Colonic mucosa (tissue), 4 donors: ENCODE measurements at regions not wholly inside any gene's neighbourhood (a gene's known extent, or its start where the extent isn't known, plus 50 kb on each side); places are given as distances from the start of the nearest gene placed in this dataset.

Source experiments
- DNase-seq: peaks from one replicate; pipeline ENCODE4 v3.0.0-alpha.2; 2020
- H3K27ac ChIP-seq: fragments of 200-600 bp; one replicate; pipeline ENCODE4 v1.8.0; 2021
- H3K27me3 ChIP-seq: fragments of 200-600 bp; one replicate; pipeline ENCODE4 v1.8.0; 2021
- H3K36me3 ChIP-seq: fragments of 200-600 bp; one replicate; pipeline ENCODE4 v1.8.0; 2021
- H3K4me1 ChIP-seq: fragments of 200-600 bp; one replicate; pipeline ENCODE4 v1.8.0; 2021; ENCODE audit warnings: mild to moderate bottlenecking
- H3K4me3 ChIP-seq: fragments of 200-600 bp; one replicate; pipeline ENCODE4 v1.8.0; 2021
- H3K9ac ChIP-seq, 2 donors: one replicate each; pipeline ENCODE4 v1.7.0; 2013; ENCODE audit warnings: control low read depth in 2 of 2, low read depth in 2 of 2, low read length in 2 of 2
- H3K9me3 ChIP-seq: fragments of 200-600 bp; one replicate; pipeline ENCODE4 v1.8.0; 2021
- CTCF ChIP-seq: fragments of 200-600 bp; IDR thresholded peaks from one replicate; pipeline ENCODE4 v1.8.0; 2022; ENCODE audit warnings: antibody characterized with exemption, mild to moderate bottlenecking
- intact Hi-C: fragments of 100-400 bp; cut with DNase I; formaldehyde crosslinking; loops from one replicate; pipeline ENCODE4 v1.14.1; 2022
- donor health status: healthy.
- donor health status: DM: no; HTN: no; CAD: no.
- donor health status: DM: no; HTN: no; CAD: no.

GRCh38 chr5:116747881-116748280 lies 173.3 kb upstream of the SEMA6A start:
- Histone ChIP-seq H3K4me1 (no peaks in the 10 kb centered on the region), H3K4me3 (no peak overlapping the region), H3K9me3 (no peaks in the 10 kb centered on the region), H3K27me3 (no peaks in the 10 kb centered on the region), H3K27ac (no peak overlapping the region), H3K9ac (no peak overlapping the region), H3K36me3 (no peaks in the 10 kb centered on the region)
- intact Hi-C loops, result no loop called here
- DNase-seq, result no peak
- no peak for TF ChIP-seq CTCF

GRCh38 chr5:116746668-116747067 lies 172.0 kb upstream of the SEMA6A start:
- no peak overlapping the region for H3K4me3 ChIP-seq
- no peaks in the 10 kb centered on the region for H3K27me3 ChIP-seq
- H3K4me1 ChIP-seq, result no peaks in the 10 kb centered on the region
- no peak overlapping the region for H3K27ac ChIP-seq
- H3K9ac ChIP-seq, result no peak overlapping the region
- H3K36me3 ChIP-seq, result no peaks in the 10 kb centered on the region
- no peaks in the 10 kb centered on the region for H3K9me3 ChIP-seq
- no peak for DNase-seq
- intact Hi-C loops, result no loop called here
- no peak for TF ChIP-seq CTCF

GRCh38 chr5:116740771-116741170 lies 166.1 kb upstream of the SEMA6A start:
- no peak overlapping the region for H3K4me3 ChIP-seq
- H3K9ac ChIP-seq, result no peak overlapping the region
- DNase-seq, result no peak
- H3K27me3 ChIP-seq, result no peaks in the 10 kb centered on the region
- H3K9me3 ChIP-seq, result no peaks in the 10 kb centered on the region
- H3K36me3 ChIP-seq, result no peaks in the 10 kb centered on the region
- no peaks in the 10 kb centered on the region for H3K4me1 ChIP-seq
- intact Hi-C loops, result no loop called here
- H3K27ac ChIP-seq, result no peak overlapping the region
- TF ChIP-seq CTCF, result no peak

- Histone ChIP-seq H3K9ac (no peak overlapping the region), H3K9me3 (no peaks in the 10 kb centered on the region), H3K4me3 (no peak overlapping the region), H3K36me3 (no peaks in the 10 kb centered on the region), H3K27ac (no peak overlapping the region), H3K27me3 (no peaks in the 10 kb centered on the region), H3K4me1 (no peaks in the 10 kb centered on the region)
- intact Hi-C loops, result no loop called here
- no peak for TF ChIP-seq CTCF
- no peak for DNase-seq
Measured at GRCh38 chr5:116739571-116739970, 164.9 kb upstream of the SEMA6A start.

GRCh38 chr5:116738615-116739261 lies 164.1 kb upstream of the SEMA6A start:
- H3K36me3 ChIP-seq, result no peaks in the 10 kb centered on the region
- no peak overlapping the region for H3K27ac ChIP-seq
- intact Hi-C loops, result no loop called here
- no peak overlapping the region for H3K4me3 ChIP-seq
- H3K27me3 ChIP-seq, result no peaks in the 10 kb centered on the region
- no peak overlapping the region for H3K9ac ChIP-seq
- DNase-seq, result no peak
- H3K9me3 ChIP-seq, result no peaks in the 10 kb centered on the region
- H3K4me1 ChIP-seq, result no peaks in the 10 kb centered on the region
- no peak for TF ChIP-seq CTCF
